Occipital lobe (tissue), 1 donor: ENCODE measurements at regions not wholly inside any gene's neighbourhood (a gene's known extent, or its start where the extent isn't known, plus 50 kb on each side); places are given as distances from the start of the nearest gene placed in this dataset.
"Not testable (repeated sequence)": the region's sequence is repeated elsewhere in the genome, so short reads cannot be mapped to it uniquely, and the experiment has no call there.

Experiments used
- DNase-seq: peaks from one replicate; lab custom pipeline; 2025; lab: John Stamatoyannopoulos, UW

- no peak for DNase-seq
Measured at GRCh38 chr12:125755512-125755911, 690.3 kb downstream of the AACS start.

- no peak for DNase-seq
Measured at GRCh38 chr12:125766091-125766490, 700.9 kb downstream of the AACS start.

- DNase-seq: no peak
Measured at GRCh38 chr12:125772403-125772802, 707.2 kb downstream of the AACS start.

GRCh38 chr12:125773033-125773640, 707.9 kb downstream of the AACS start:
- no peak for DNase-seq

- no peak for DNase-seq
Measured at GRCh38 chr12:125775507-125775906, 710.3 kb downstream of the AACS start.

GRCh38 chr12:125776212-125776611, 711.0 kb downstream of the AACS start:
- no peak for DNase-seq

GRCh38 chr12:125786143-125786542, 720.9 kb downstream of the AACS start:
- no peak for DNase-seq

GRCh38 chr12:125794401-125794800, 729.2 kb downstream of the AACS start:
- no peak for DNase-seq

- no peak for DNase-seq
Measured at GRCh38 chr12:125797421-125798175, 732.4 kb downstream of the AACS start.

- DNase-seq: no peak
Measured at GRCh38 chr12:125804660-125805059, 739.4 kb downstream of the AACS start.

GRCh38 chr12:125824276-125824675, 759.0 kb downstream of the AACS start:
- DNase-seq: no peak

GRCh38 chr12:125835852-125836251, 770.6 kb downstream of the AACS start:
- DNase-seq: no peak

- DNase-seq: no peak
Measured at GRCh38 chr12:125836647-125837046, 771.4 kb downstream of the AACS start.

- no peak for DNase-seq
Measured at GRCh38 chr12:125841332-125841731, 776.1 kb downstream of the AACS start.

- no peak for DNase-seq
Measured at GRCh38 chr12:125852116-125852515, 786.9 kb downstream of the AACS start.

- DNase-seq: no peak
Measured at GRCh38 chr12:125852679-125853078, 787.4 kb downstream of the AACS start.

- no peak for DNase-seq
Measured at GRCh38 chr12:125853670-125854069, 788.4 kb downstream of the AACS start.

- no peak for DNase-seq
Measured at GRCh38 chr12:125856366-125856765, 791.1 kb downstream of the AACS start.

GRCh38 chr12:125856896-125857295, 791.7 kb downstream of the AACS start:
- no peak for DNase-seq

GRCh38 chr12:125860672-125861288, 795.5 kb downstream of the AACS start:
- no peak for DNase-seq

GRCh38 chr12:125861299-125862281, 796.4 kb downstream of the AACS start:
- no peak for DNase-seq

- not testable (repeated sequence) for DNase-seq
Measured at GRCh38 chr12:125865236-125865635, 800.0 kb downstream of the AACS start.
